ENCODE measurements at regions not wholly inside any gene's neighbourhood (a gene's known extent, or its start where the extent isn't known, plus 50 kb on each side); places are given as distances from the start of the nearest gene placed in this dataset.

DNA sequence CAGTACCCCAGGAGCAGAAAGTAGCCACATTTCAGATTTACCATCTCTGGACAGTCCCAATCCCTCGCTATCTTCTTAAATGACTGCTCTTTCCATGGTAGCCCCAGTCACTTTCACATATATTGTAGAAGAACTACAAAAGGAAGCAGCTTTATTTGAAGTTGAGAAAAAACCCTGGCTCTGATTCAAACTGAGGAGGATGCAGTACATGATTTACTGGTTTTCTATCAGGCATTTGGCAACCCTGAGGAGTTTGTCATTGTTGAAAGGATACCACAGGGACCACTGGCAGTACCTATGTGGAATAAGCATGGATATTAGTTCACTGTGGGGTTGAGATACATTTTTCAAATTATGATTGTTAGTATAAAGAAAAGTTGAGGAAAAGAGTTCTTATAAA, 640.9 kb upstream of the SETBP1 start:
- TF ChIP-seq, protein P1, sequence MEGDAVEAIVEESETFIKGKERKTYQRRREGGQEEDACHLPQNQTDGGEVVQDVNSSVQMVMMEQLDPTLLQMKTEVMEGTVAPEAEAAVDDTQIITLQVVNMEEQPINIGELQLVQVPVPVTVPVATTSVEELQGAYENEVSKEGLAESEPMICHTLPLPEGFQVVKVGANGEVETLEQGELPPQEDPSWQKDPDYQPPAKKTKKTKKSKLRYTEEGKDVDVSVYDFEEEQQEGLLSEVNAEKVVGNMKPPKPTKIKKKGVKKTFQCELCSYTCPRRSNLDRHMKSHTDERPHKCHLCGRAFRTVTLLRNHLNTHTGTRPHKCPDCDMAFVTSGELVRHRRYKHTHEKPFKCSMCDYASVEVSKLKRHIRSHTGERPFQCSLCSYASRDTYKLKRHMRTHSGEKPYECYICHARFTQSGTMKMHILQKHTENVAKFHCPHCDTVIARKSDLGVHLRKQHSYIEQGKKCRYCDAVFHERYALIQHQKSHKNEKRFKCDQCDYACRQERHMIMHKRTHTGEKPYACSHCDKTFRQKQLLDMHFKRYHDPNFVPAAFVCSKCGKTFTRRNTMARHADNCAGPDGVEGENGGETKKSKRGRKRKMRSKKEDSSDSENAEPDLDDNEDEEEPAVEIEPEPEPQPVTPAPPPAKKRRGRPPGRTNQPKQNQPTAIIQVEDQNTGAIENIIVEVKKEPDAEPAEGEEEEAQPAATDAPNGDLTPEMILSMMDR (IDR thresholded peaks at IDR 0.05), result no peak
- TF ChIP-seq POLR2A (IDR thresholded peaks at IDR 0.05), result no peak

Data from Peyer's patch (tissue), 4 donors.